HEK293 (cell line): ENCODE measurements at regions not wholly inside any gene's neighbourhood (a gene's known extent, or its start where the extent isn't known, plus 50 kb on each side); places are given as distances from the start of the nearest gene placed in this dataset.

Source experiments
- CTCF ChIA-PET: fragments of 350-600 bp; formaldehyde crosslinking; extraction: SDS; loops from one replicate; lab custom pipeline; 2021; ENCODE audit warnings: antibody characterized with exemption; lab: Yijun Ruan, JAX
- POLR2A ChIA-PET: fragments of 300-600 bp; formaldehyde crosslinking; extraction: SDS; loops from one replicate; lab custom pipeline; 2020; ENCODE audit warnings: antibody characterized with exemption, inconsistent platforms; lab: Yijun Ruan, JAX
- H3K27ac ChIP-seq: fragments of 200-500 bp; sonication (Bioruptor generic); 2 replicates; pipeline ENCODE4 v1.5.1; 2014; ENCODE audit warnings: low read depth, low read length, control low read depth, inconsistent platforms; ENCODE audit errors: extremely low read depth
- H3K36me3 ChIP-seq, 2 experiments: fragments of 200-500 bp in 1 of 2; sonication (Bioruptor generic) in 1 of 2; 1 replicate in 1 of 2; 2 replicates in 1 of 2; pipeline ENCODE4 v1.5.1; 2014 to 2017; ENCODE audit warnings: inconsistent platforms in 2 of 2, low read length in 2 of 2; ENCODE audit not compliant: control insufficient read depth in 2 of 2, insufficient read depth in 1 of 2
- H3K4me1 ChIP-seq: fragments of 200-500 bp; sonication (Bioruptor generic); 2 replicates; pipeline ENCODE4 v1.5.1; 2014; ENCODE audit warnings: mild to moderate bottlenecking, low read length, inconsistent platforms; ENCODE audit not compliant: control insufficient read depth, insufficient read depth
- H3K4me3 ChIP-seq: 2 replicates; pipeline ENCODE4 v1.5.1; 2011; ENCODE audit warnings: low read depth, mild to moderate bottlenecking, control low read depth, low read length, moderate library complexity
- H3K9me3 ChIP-seq: fragments of 200-500 bp; sonication (Bioruptor generic); 2 replicates; pipeline ENCODE4 v1.5.1; 2014; ENCODE audit warnings: low read depth, low read length, inconsistent platforms; ENCODE audit not compliant: control insufficient read depth, insufficient read depth
- MEIS1 ChIP-seq: sonication (generic); formaldehyde crosslinking; IDR thresholded peaks from 2 replicates; pipeline ENCODE4 v1.8.1; 2022; ENCODE audit warnings: missing genetic modification reagents, mild to moderate bottlenecking, borderline replicate concordance
- MYNN ChIP-seq: fragments of 450-650 bp; formaldehyde crosslinking; IDR thresholded peaks from 2 replicates; pipeline ENCODE4 v1.5.1; 2016; ENCODE audit warnings: missing biosample characterization, missing genetic modification characterization, borderline replicate concordance
- OSR2 ChIP-seq: fragments of 450-650 bp; formaldehyde crosslinking; IDR thresholded peaks from 2 replicates; pipeline ENCODE4 v1.5.1; 2016; ENCODE audit warnings: missing biosample characterization, missing genetic modification characterization
- OVOL3 ChIP-seq: fragments of 450-650 bp; formaldehyde crosslinking; IDR thresholded peaks from 2 replicates; pipeline ENCODE4 v1.5.1; 2016; ENCODE audit warnings: missing biosample characterization, missing genetic modification characterization
- PRDM6 ChIP-seq: fragments of 450-650 bp; formaldehyde crosslinking; IDR thresholded peaks from 2 replicates; pipeline ENCODE4 v1.5.1; 2017; ENCODE audit warnings: missing biosample characterization, missing genetic modification characterization
- SP2 ChIP-seq: fragments of 450-650 bp; formaldehyde crosslinking; IDR thresholded peaks from 2 replicates; pipeline ENCODE4 v1.5.1; 2016; ENCODE audit warnings: missing biosample characterization, missing genetic modification characterization
- TSHZ1 ChIP-seq: fragments of 450-650 bp; formaldehyde crosslinking; IDR thresholded peaks from 2 replicates; pipeline ENCODE4 v1.5.1; 2016; ENCODE audit warnings: missing biosample characterization, missing genetic modification characterization, borderline replicate concordance
- ZBTB20 ChIP-seq: fragments of 450-650 bp; formaldehyde crosslinking; IDR thresholded peaks from 2 replicates; pipeline ENCODE4 v1.5.1; 2016; ENCODE audit warnings: missing biosample characterization, missing genetic modification characterization
- ZBTB44 ChIP-seq: fragments of 450-650 bp; IDR thresholded peaks from 2 replicates; pipeline ENCODE4 v1.5.1; 2018; ENCODE audit warnings: missing biosample characterization, mild to moderate bottlenecking, missing genetic modification characterization
- ZBTB49 ChIP-seq: fragments of 450-650 bp; formaldehyde crosslinking; IDR thresholded peaks from 2 replicates; pipeline ENCODE4 v1.5.1; 2016; ENCODE audit warnings: missing biosample characterization, missing genetic modification characterization, low read depth
- ZNF169 ChIP-seq: fragments of 450-650 bp; formaldehyde crosslinking; IDR thresholded peaks from 2 replicates; pipeline ENCODE4 v1.5.1; 2016; ENCODE audit warnings: missing biosample characterization, missing genetic modification characterization
- ZNF211 ChIP-seq: fragments of 450-650 bp; formaldehyde crosslinking; IDR thresholded peaks from 2 replicates; pipeline ENCODE4 v1.5.1; 2016; ENCODE audit warnings: low read depth, missing biosample characterization, missing genetic modification characterization
- ZNF302 ChIP-seq: fragments of 450-650 bp; formaldehyde crosslinking; IDR thresholded peaks from 2 replicates; pipeline ENCODE4 v1.5.1; 2016; ENCODE audit warnings: missing biosample characterization, missing genetic modification characterization, low read depth
- ZNF394 ChIP-seq: fragments of 450-650 bp; formaldehyde crosslinking; IDR thresholded peaks from 2 replicates; pipeline ENCODE4 v1.5.1; 2016; ENCODE audit warnings: missing biosample characterization, missing genetic modification characterization, mild to moderate bottlenecking, moderate library complexity, borderline replicate concordance
- ZNF548 ChIP-seq: fragments of 450-650 bp; formaldehyde crosslinking; IDR thresholded peaks from 2 replicates; pipeline ENCODE4 v1.5.1; 2016; ENCODE audit warnings: missing biosample characterization, missing genetic modification characterization
- ZNF707 ChIP-seq: fragments of 450-650 bp; formaldehyde crosslinking; IDR thresholded peaks from 2 replicates; pipeline ENCODE4 v1.5.1; 2016; ENCODE audit warnings: missing biosample characterization, missing genetic modification characterization
- ZNF777 ChIP-seq: fragments of 450-650 bp; formaldehyde crosslinking; IDR thresholded peaks from 2 replicates; pipeline ENCODE4 v1.5.1; 2017; ENCODE audit warnings: missing biosample characterization, missing genetic modification characterization, borderline replicate concordance
- ZSCAN18 ChIP-seq: fragments of 450-650 bp; formaldehyde crosslinking; IDR thresholded peaks from 2 replicates; pipeline ENCODE4 v1.5.1; 2016; ENCODE audit warnings: missing biosample characterization, missing genetic modification characterization
- ZSCAN30 ChIP-seq: fragments of 450-650 bp; IDR thresholded peaks from 2 replicates; pipeline ENCODE4 v1.5.1; 2018; ENCODE audit warnings: missing biosample characterization, mild to moderate bottlenecking, missing genetic modification characterization, moderate library complexity
- ZSCAN4 ChIP-seq: fragments of 450-650 bp; formaldehyde crosslinking; IDR thresholded peaks from 2 replicates; pipeline ENCODE4 v1.5.1; 2017; ENCODE audit warnings: missing biosample characterization, missing genetic modification characterization
- ZSCAN5A ChIP-seq: fragments of 450-650 bp; formaldehyde crosslinking; IDR thresholded peaks from 2 replicates; pipeline ENCODE4 v1.5.1; 2016; ENCODE audit warnings: missing biosample characterization, missing genetic modification characterization

GRCh38 chr6:18931086-18931485 lies 543.9 kb downstream of the RNF144B start:
- CTCF ChIA-PET, result no interaction called here
- Histone ChIP-seq H3K4me1 (no peaks in the 10 kb centered on the region), H3K27ac (no peak overlapping the region), H3K9me3 (no peaks in the 10 kb centered on the region), H3K36me3 (no peaks in the 10 kb centered on the region), H3K4me3 (no peak overlapping the region)
- TF ChIP-seq PRDM6 (tag by site-specific recombination) (no peak), ZNF211 (tag by site-specific recombination) (no peak), ZBTB49 (no peak), MEIS1 (no peak), ZSCAN4 (tag by site-specific recombination) (no peak), ZNF394 (tag by site-specific recombination) (no peak), ZBTB44 (no peak), MYNN (no peak), ZBTB20 (tag by site-specific recombination) (no peak), ZSCAN5A (tag by site-specific recombination) (no peak)
- POLR2A ChIA-PET, result no interaction called here

GRCh38 chr6:18958146-18958545 lies 571.0 kb downstream of the RNF144B start:
- H3K4me1 ChIP-seq, result no peaks in the 10 kb centered on the region
- no peaks in the 10 kb centered on the region for H3K9me3 ChIP-seq
- no peaks in the 10 kb centered on the region for H3K36me3 ChIP-seq
- ChIA-PET POLR2A (no interaction called here), CTCF (no interaction called here)
- H3K27ac ChIP-seq, result no peak overlapping the region
- no peak overlapping the region for H3K4me3 ChIP-seq
- TF ChIP-seq ZNF777 (tag by site-specific recombination) (no peak), OVOL3 (tag by site-specific recombination) (no peak), ZSCAN30 (no peak), OSR2 (tag by site-specific recombination) (no peak), ZNF548 (tag by site-specific recombination) (no peak), ZSCAN18 (tag by site-specific recombination) (no peak), SP2 (tag by site-specific recombination) (no peak), ZNF707 (tag by site-specific recombination) (no peak), ZNF302 (tag by site-specific recombination) (no peak), ZNF169 (tag by site-specific recombination) (no peak), TSHZ1 (tag by site-specific recombination) (no peak)
